ENCODE measurements at regions not wholly inside any gene's neighbourhood (a gene's known extent, or its start where the extent isn't known, plus 50 kb on each side); places are given as distances from the start of the nearest gene placed in this dataset.

- Histone ChIP-seq H3K9me3 (no peaks in the 10 kb centered on the region), H3K4me1 (no peaks in the 10 kb centered on the region), H3K36me3 (no peaks in the 10 kb centered on the region), H3K27me3 (no peaks in the 10 kb centered on the region), H3K27ac (no peak overlapping the region), H3K4me3 (no peak overlapping the region)
- WGBS (ENCODE audit: insufficient coverage, low coverage, low lambda C conversion rate, missing lambda C conversion rate): 87% methylated on average over 2 of the region's 4 CpGs
- ATAC-seq: no peak
- intact Hi-C loops (cut with DNase I): no loop called here
- TF ChIP-seq POLR2A (IDR thresholded peaks at IDR 0.05): no peak
- no peak for TF ChIP-seq CTCF (IDR thresholded peaks at IDR 0.05)
- no peak for DNase-seq
Observed at GRCh38 chr5:158180407-158180806, 321.5 kb upstream of the CLINT1 start.

GRCh38 chr5:158179271-158179670 lies 320.3 kb upstream of the CLINT1 start:
- DNase-seq (no peak), ATAC-seq (no peak)
- no peak for TF ChIP-seq CTCF (IDR thresholded peaks at IDR 0.05)
- TF ChIP-seq POLR2A (IDR thresholded peaks at IDR 0.05): no peak
- H3K4me1 ChIP-seq: no peaks in the 10 kb centered on the region
- no peaks in the 10 kb centered on the region for H3K9me3 ChIP-seq
- H3K36me3 ChIP-seq: no peaks in the 10 kb centered on the region
- intact Hi-C loops (cut with DNase I): loop anchor here (10.0 kb wide), 2 partner anchors 516 to 926 kb away; no protein-coding TSS in a partner anchor
- WGBS (ENCODE audit: insufficient coverage, low coverage, low lambda C conversion rate, missing lambda C conversion rate): 59% methylated on average over 7 of the region's 7 CpGs
- H3K4me3 ChIP-seq: no peak overlapping the region
- no peaks in the 10 kb centered on the region for H3K27me3 ChIP-seq
- H3K27ac ChIP-seq: no peak overlapping the region

- ATAC-seq: no peak
- Histone ChIP-seq H3K27ac (no peak overlapping the region), H3K4me1 (no peaks in the 10 kb centered on the region), H3K27me3 (no peaks in the 10 kb centered on the region), H3K9me3 (no peaks in the 10 kb centered on the region), H3K4me3 (no peak overlapping the region), H3K36me3 (no peaks in the 10 kb centered on the region)
- TF ChIP-seq CTCF (IDR thresholded peaks at IDR 0.05) (no peak), POLR2A (IDR thresholded peaks at IDR 0.05) (no peak)
- WGBS (ENCODE audit: insufficient coverage, low coverage, low lambda C conversion rate, missing lambda C conversion rate): 67% methylated on average over 6 of the region's 6 CpGs
- intact Hi-C loops (cut with DNase I): loop anchor here (10.0 kb wide), 2 partner anchors 516 to 926 kb away; no protein-coding TSS in a partner anchor
- DNase-seq: no peak
Observed at GRCh38 chr5:158178535-158178934, 319.6 kb upstream of the CLINT1 start.

- no peak for ATAC-seq
Observed at GRCh38 chr5:158177146-158177545, 318.2 kb upstream of the CLINT1 start.

More at GRCh38 chr5:158177146-158177545, 318.2 kb upstream of the CLINT1 start:
- Histone ChIP-seq H3K27me3 (no peaks in the 10 kb centered on the region), H3K4me3 (no peak overlapping the region), H3K36me3 (no peaks in the 10 kb centered on the region), H3K9me3 (no peaks in the 10 kb centered on the region), H3K27ac (no peak overlapping the region), H3K4me1 (no peaks in the 10 kb centered on the region)
- intact Hi-C loops (cut with DNase I): loop anchor here (10.0 kb wide), 2 partner anchors 518 to 928 kb away; no protein-coding TSS in a partner anchor
- TF ChIP-seq POLR2A (IDR thresholded peaks at IDR 0.05): no peak
- TF ChIP-seq CTCF (IDR thresholded peaks at IDR 0.05): no peak
- no peak for DNase-seq
